MCF 10A (cell line): ENCODE measurements at regions not wholly inside any gene's neighbourhood (a gene's known extent, or its start where the extent isn't known, plus 50 kb on each side); places are given as distances from the start of the nearest gene placed in this dataset.

Experiments
- BruUV-seq: library from RNA; stranded (reverse); fragments of 400-500 nt; replicated peaks from 2 replicates; lab custom pipeline; 2021; lab: Mats Ljungman, UMichigan
- CTCF ChIA-PET: fragments of 300-600 bp; sonication (Branson Sonifier 250); formaldehyde crosslinking; extraction: SDS; loops from one replicate; lab custom pipeline; 2021; ENCODE audit warnings: antibody characterized with exemption, inconsistent platforms; lab: Yijun Ruan, JAX
- POLR2A ChIA-PET: fragments of 300-600, 350-650 bp; sonication (Branson Sonifier 250); formaldehyde crosslinking; extraction: SDS; loops from one replicate; lab custom pipeline; 2020; ENCODE audit warnings: antibody characterized with exemption, inconsistent platforms; lab: Yijun Ruan, JAX
- DNase-seq: peaks from one replicate; pipeline ENCODE4 v3.0.0-alpha.2; 2018; ENCODE audit not compliant: unreplicated experiment
- H3K27ac Mint-ChIP-seq: one replicate; pipeline ENCODE4 v1.8.0; 2022; ENCODE audit warnings: mild to moderate bottlenecking, low read depth, mixed read lengths; ENCODE audit not compliant: unreplicated experiment
- H3K27me3 Mint-ChIP-seq: one replicate; pipeline ENCODE4 v1.8.0; 2022; ENCODE audit warnings: mixed read lengths; ENCODE audit not compliant: insufficient read depth, unreplicated experiment
- H3K36me3 Mint-ChIP-seq: one replicate; pipeline ENCODE4 v1.8.0; 2022; ENCODE audit warnings: mild to moderate bottlenecking, moderate library complexity, mixed read lengths; ENCODE audit not compliant: insufficient read depth, unreplicated experiment
- H3K4me1 Mint-ChIP-seq: one replicate; pipeline ENCODE4 v1.8.0; 2022; ENCODE audit warnings: mixed read lengths; ENCODE audit not compliant: insufficient read depth, unreplicated experiment
- H3K4me3 Mint-ChIP-seq: one replicate; pipeline ENCODE4 v1.8.0; 2022; ENCODE audit warnings: mild to moderate bottlenecking, moderate library complexity, mixed read lengths; ENCODE audit not compliant: unreplicated experiment
- H3K9me3 Mint-ChIP-seq: one replicate; pipeline ENCODE4 v1.8.0; 2022; ENCODE audit warnings: mixed read lengths; ENCODE audit not compliant: unreplicated experiment
- intact Hi-C: fragments of 100-400 bp; cut with micrococcal nuclease; formaldehyde crosslinking; loops from 2 replicates; pipeline ENCODE4 v1.14.1; 2022
- TF ChIP-seq, protein P1 (sequence below): fragments of 200-600 bp; IDR thresholded peaks from one replicate; pipeline ENCODE4 v1.8.0; 2022; ENCODE audit warnings: antibody characterized with exemption, mild to moderate bottlenecking; ENCODE audit not compliant: unreplicated experiment

DNA sequence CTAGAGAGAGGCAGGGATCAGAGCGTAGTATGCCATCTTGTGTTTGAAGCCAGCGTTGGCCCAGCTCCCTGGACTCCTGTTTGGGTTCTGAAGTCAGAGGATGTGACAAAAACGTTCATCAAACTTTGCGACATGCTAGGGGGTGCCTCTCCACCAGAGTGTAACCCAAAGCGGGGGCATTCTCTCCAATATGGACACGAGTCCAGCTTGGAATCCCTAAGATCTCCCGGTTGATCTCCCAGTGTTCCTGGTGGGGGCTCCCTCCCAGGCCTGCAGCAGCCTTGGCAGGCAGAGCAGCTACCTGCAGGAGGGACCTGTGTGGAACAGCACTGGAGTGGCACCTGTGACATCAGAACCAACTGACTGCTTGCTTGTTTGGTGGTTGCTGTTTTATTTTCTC is 218.8 kb upstream of the ECI2 start:
- no peaks in the 10 kb centered on the region for H3K9me3 Mint-ChIP-seq
- TF ChIP-seq, protein P1, sequence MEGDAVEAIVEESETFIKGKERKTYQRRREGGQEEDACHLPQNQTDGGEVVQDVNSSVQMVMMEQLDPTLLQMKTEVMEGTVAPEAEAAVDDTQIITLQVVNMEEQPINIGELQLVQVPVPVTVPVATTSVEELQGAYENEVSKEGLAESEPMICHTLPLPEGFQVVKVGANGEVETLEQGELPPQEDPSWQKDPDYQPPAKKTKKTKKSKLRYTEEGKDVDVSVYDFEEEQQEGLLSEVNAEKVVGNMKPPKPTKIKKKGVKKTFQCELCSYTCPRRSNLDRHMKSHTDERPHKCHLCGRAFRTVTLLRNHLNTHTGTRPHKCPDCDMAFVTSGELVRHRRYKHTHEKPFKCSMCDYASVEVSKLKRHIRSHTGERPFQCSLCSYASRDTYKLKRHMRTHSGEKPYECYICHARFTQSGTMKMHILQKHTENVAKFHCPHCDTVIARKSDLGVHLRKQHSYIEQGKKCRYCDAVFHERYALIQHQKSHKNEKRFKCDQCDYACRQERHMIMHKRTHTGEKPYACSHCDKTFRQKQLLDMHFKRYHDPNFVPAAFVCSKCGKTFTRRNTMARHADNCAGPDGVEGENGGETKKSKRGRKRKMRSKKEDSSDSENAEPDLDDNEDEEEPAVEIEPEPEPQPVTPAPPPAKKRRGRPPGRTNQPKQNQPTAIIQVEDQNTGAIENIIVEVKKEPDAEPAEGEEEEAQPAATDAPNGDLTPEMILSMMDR, result no peak
- no peak for DNase-seq
- no TSS peak for BruUV-seq
- no peaks in the 10 kb centered on the region for H3K27me3 Mint-ChIP-seq
- intact Hi-C loops, result no loop called here
- H3K27ac Mint-ChIP-seq, result no peak overlapping the region
- H3K4me3 Mint-ChIP-seq, result no peak overlapping the region
- ChIA-PET POLR2A (no interaction called here), CTCF (interaction anchor here (0.6 to 1.6 kb wide), 4 partner anchors 13 to 582 kb away, joined by 3 read pairs; no protein-coding TSS in a partner anchor)
- H3K4me1 Mint-ChIP-seq, result peaks cover 53% of the 10 kb centered on the region
- peaks cover 13% of the 10 kb centered on the region for H3K36me3 Mint-ChIP-seq

DNA sequence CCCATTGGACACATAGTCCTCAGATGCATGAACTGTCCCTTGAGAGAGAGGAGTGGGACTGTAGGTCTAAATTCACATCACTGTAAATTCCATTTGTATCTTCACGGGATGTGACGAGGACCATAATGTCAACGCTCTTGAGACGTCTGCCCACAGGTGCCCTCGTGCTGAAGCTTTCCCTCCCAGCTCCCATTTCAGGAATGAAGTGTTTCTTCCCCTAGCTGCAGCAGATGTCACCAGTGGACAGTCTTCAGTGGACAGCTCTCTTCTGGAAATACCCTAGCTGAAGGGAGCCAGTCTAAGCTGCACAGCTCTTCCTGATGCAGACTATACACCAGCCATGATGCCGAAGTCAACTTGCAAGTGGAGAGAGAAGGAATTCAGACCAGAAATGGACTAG is 217.4 kb upstream of the ECI2 start:
- intact Hi-C loops, result loop anchor here (1.0 kb wide), 1 partner anchor 39 kb away; no protein-coding TSS in a partner anchor
- Mint-ChIP-seq H3K27me3 (no peaks in the 10 kb centered on the region), H3K36me3 (peaks cover 13% of the 10 kb centered on the region), H3K9me3 (no peaks in the 10 kb centered on the region), H3K4me3 (no peak overlapping the region), H3K27ac (peak overlapping the region; percentile 84), H3K4me1 (peaks cover 42% of the 10 kb centered on the region)
- BruUV-seq, result no TSS peak
- CTCF ChIA-PET, result interaction anchor here (0.6 to 1.1 kb wide), 3 partner anchors 35 to 1032 kb away, joined by 3 to 6 read pairs (median 5); no protein-coding TSS in a partner anchor
- TF ChIP-seq, protein P1, result no peak
- no peak for DNase-seq
- POLR2A ChIA-PET, result interaction anchor here (1.7 to 2.6 kb wide), 2 partner anchors 31 to 425 kb away, joined by 4 to 19 read pairs; no protein-coding TSS in a partner anchor

DNA sequence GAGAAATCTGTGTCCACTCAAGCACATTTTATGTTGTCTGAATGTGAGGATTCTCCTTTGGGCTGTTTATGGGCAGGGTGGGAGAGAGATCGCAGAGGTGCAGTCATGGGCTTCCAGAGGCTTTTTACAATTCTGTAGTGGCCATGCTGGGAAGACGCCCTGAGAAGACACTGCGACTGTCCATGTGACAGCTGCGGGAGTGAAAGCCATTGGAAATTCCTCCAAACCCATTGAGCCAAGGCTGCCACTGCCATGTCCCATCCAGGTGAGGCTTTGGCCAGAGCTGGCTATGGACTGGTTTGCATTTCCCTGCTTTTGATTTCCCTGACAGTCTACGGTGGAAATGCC is 216.9 kb upstream of the ECI2 start:
- no peaks in the 10 kb centered on the region for H3K27me3 Mint-ChIP-seq
- H3K27ac Mint-ChIP-seq, result peak overlapping the region; percentile 84
- H3K4me3 Mint-ChIP-seq, result peak overlapping the region; percentile 66
- H3K36me3 Mint-ChIP-seq, result peaks cover 13% of the 10 kb centered on the region
- intact Hi-C loops, result loop anchor here (1.0 kb wide), 1 partner anchor 39 kb away; no protein-coding TSS in a partner anchor
- no peak for DNase-seq
- H3K9me3 Mint-ChIP-seq, result no peaks in the 10 kb centered on the region
- peaks cover 40% of the 10 kb centered on the region for H3K4me1 Mint-ChIP-seq
- BruUV-seq, result no TSS peak
- CTCF ChIA-PET, result interaction anchor here (0.6 to 1.6 kb wide), 8 partner anchors 35 to 1033 kb away, joined by 3 to 6 read pairs (median 3); no protein-coding TSS in a partner anchor
- POLR2A ChIA-PET, result interaction anchor here (0.8 to 2.6 kb wide), 4 partner anchors 31 to 425 kb away, joined by 3 to 19 read pairs (median 4); no protein-coding TSS in a partner anchor
- TF ChIP-seq, protein P1, result no peak

DNA sequence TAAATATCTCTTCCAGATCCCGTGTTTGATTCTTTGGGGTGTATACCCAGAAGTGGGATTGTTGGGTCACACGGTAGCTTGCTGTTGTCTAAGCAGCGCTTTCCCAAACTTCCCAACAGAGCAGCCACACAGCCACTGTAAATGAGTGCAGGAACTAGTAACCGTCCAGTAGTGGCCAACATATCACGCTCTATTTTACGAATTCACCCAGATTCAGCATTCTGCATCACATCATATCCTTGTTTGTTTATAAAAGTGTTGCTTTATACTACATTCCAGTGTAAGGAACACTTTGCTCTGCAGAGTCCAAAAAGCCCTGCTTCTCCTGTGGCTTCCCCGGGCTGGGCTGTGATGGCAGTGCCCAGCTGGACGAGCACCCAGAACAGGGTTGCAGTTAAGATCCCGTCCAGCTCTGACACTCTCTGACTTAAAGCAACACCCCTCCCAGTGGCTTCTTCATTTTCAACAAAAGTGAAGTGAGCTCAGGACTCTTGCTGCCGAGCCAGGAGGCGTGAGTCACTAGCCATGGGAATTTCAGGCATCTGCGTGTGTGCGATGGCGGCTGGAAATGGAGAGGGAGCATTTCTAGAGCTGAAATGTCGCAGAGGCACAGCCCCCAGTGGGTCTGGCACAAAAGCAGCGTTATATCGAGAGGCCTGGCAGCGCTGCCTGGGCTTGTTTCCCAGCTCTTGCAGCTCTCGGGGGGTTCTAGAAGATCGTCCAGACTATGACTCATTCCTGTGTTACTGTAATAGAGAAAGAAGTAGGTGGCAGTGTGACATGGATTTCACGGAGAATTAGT is 216.3 kb upstream of the ECI2 start:
- TF ChIP-seq, protein P1, result no peak
- no peaks in the 10 kb centered on the region for H3K9me3 Mint-ChIP-seq
- H3K27ac Mint-ChIP-seq, result peak overlapping the region; percentile 84
- DNase-seq, result peak; percentile 89
- peaks cover 13% of the 10 kb centered on the region for H3K36me3 Mint-ChIP-seq
- CTCF ChIA-PET, result interaction anchor here (0.6 to 1.6 kb wide), 11 partner anchors 22 to 606 kb away, joined by 3 to 6 read pairs (median 3); no protein-coding TSS in a partner anchor
- H3K27me3 Mint-ChIP-seq, result no peaks in the 10 kb centered on the region
- POLR2A ChIA-PET, result interaction anchor here (0.7 to 2.6 kb wide), 6 partner anchors 30 to 426 kb away, joined by 3 to 19 read pairs (median 4); no protein-coding TSS in a partner anchor
- peaks cover 42% of the 10 kb centered on the region for H3K4me1 Mint-ChIP-seq
- BruUV-seq, result no TSS peak
- H3K4me3 Mint-ChIP-seq, result peak overlapping the region; percentile 66
- intact Hi-C loops, result loop anchor here (1.0 kb wide), 2 partner anchors 38 to 425 kb away; partner anchors contain the start of gene CDYL
